ENCODE measurements at regions not wholly inside any gene's neighbourhood (a gene's known extent, or its start where the extent isn't known, plus 50 kb on each side); places are given as distances from the start of the nearest gene placed in this dataset.
"Not testable (repeated sequence)": the region's sequence is repeated elsewhere in the genome, so short reads cannot be mapped to it uniquely, and the experiment has no call there.

DNA sequence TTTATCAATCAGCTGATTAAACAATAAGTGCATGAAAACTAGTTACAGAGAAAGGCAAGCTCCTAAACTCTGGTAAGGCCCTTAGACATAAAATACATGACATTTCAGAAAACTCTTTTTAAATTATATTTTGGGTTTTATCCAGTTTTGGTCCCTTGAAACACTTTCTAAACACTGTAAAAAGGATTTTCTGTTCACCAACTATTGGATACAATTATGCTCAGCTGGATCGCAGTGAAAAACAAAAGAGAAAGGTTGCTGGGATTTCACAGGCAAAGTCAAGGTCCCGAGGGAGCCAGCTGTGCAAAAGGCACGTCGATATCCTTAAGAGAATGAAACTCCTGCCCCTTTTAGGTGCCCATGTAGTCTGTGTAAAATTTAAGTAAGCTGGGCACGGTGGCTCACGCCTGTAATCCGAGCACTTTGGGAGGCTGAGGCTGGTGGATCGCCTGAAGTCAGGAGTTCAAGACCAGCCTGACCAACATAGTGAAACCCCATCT lies 1018.4 kb upstream of the INTU start:
- no peak for DNase-seq

DNA sequence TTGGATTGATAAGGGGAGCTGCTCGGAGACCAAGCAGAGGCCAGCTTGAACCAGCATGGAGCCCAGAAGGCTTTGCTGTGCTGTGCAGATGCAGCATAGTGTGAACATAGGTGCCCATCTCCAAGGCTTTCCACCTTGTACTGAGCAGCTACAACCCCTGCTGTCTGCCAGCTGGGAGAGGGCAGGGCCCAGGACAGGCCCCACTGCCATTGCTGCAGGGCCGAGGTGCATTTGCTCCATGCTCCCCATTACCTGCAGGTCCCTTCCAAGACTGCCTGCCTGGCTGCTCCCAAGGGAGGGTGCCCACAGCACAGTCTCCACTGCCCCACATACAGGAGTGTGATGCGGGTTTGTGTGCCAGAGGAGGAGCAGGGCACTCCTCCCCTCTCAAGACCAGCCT lies 1016.0 kb upstream of the INTU start:
- no peak for DNase-seq

DNA sequence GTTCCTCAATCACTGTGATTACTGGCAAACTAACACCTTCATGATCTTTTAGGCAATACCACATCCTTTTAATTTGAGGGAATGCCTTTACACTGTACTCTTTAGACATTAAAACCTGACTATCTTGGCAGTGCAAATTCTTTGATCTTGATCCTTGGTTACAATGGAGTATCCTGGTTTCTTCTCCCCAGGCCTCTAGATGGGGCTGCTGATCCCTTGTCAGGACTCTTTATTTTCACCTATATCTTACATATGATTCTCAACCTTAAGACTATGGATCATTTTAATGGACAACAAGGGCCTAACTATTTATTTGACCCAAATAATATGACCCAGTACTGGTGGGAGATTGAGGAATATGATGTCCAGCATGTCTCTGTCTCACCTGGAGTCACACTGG lies 1005.5 kb upstream of the INTU start:
- no peak for DNase-seq

DNA sequence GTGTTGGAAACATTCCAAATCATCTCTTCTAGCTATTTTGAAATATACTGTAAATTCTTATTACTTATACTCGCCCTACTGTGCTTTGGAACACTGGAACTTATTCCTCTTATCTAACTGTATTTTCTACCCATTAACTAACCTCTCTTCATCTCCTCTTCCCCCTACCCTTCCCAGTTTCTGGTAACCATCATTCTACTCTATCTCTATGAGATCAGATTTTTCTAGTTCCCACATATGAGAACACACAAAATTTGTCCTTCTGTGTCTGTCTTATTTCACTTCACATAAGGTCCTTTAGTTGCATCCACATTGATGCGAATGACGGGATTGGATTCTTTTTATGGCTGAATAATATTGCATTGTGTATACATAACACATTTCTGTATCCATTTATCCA lies 1003.8 kb upstream of the INTU start:
- DNase-seq: no peak

DNA sequence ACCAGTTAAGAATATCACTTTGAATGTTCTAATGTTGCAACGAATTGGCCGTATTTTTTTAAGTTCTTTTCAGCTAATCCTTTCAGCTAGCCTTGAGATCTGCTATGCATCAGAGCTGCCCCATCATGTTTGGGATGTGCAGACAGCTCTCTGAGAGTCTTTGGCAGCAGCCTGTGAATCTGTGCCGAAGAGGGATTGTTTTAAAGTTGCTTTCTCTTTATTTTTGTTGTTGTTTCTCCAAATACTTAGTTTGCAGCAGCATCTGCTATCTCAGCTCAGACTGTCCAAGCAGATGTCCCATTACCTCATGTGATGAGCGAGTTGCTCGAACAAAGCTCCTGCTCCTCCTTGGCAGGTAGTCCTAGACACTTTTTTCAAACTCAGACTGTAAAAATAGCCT lies 1002.5 kb upstream of the INTU start:
- no peak for DNase-seq

DNA sequence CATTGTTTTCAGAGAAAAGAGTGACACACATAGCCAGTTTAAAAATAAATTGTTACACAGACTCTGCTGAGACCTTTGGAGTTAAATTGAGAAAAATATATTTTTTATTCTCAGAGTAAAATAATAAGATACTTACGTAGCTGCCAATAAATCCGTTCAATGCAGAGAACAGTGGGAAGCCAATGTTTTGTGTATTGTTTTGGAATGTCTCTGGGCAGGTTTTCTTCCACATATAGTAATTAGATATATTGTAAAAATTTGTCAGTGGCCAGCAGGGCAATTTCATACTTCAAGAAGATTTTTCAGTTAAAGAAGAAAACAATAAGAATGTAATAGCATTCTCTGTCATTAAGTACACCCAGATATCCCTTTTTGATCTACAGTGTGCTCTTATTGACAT lies 999.5 kb upstream of the INTU start:
- DNase-seq: no peak

DNA sequence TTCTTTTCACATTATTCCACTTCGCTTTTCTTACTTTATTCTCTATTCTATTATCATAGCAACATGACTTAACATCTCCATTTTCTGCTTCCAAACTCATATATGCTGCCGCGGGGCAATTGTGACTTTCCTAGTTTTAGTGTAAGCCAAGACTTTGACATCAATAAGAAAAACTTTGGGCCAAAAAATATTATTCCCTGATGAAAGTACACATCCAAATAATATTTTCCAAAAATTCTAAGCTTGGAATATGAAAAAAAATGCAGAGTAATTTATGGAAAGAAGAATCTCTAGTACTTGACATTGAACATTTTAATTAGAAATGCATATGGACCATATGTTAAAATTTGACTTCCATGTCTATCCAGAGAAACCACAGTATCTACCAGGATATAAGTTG lies 995.1 kb upstream of the INTU start:
- no peak for DNase-seq

DNA sequence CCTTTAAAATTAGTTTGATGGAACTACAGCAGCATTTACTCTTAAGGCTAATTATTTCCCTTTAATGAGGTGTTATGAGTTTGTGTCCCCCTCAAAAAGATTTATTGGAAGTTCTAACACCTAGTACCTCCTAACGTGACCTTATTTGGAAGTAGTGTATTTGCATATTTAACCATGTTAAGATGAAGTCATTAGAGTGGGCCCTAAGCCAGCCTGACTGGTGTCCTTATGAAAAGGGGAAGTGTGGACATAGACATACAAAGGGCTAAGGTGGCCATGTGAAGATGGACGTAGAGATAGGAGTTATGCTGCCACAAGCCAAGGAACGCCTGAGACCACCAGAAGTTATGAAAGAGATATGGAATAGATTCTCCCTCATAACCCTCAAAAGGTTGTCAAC lies 985.4 kb upstream of the INTU start:
- DNase-seq: no peak

DNA sequence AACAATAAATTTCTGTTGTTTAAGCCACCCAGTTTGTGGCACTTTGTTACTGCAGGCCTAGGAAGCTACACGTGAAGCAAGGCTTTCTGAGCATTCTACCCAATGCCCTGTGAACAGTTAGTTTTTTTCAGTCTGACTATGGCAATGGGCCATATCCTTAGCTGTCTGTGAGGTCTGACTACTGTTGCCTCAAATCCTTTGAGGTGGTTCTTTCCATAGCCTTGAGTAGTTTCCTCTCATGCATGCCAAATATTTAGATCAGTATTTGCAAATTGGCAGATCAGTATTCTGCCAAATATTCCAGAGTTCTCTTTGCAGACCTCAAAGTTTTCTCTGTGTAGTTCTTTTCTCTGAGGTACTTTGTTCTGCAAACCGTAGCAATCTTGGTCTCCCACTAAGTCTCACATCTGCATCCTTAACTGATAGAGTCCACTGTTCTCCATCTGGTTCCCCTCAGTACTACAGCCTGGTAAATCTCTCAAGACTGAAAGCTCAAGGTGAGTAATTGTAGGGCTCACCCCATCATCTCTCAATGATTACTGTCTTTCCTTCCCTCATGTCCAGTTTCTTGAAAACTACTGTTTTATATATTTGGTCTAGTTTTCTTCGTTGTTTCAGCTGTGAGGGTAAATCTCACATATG lies 984.9 kb upstream of the INTU start:
- no peak for DNase-seq

DNA sequence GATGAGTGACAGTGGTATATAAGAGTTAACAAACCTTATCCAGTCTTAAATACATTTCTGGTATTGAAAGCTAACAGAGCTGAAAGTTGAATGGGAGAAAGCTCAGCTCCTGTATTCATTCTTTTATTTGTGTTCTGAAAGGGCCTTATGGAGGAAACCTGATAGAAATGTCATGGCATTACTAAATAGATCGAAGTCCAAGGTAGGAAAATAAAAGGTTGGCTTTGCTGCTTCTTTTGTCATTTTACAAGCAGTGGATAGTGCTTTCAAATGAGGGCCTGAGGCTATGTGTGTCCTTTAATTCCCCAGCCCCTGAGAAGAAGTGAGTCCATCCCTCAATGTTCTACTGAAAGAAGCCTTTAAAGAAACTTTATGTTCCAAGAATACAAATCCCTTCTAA lies 974.3 kb upstream of the INTU start:
- DNase-seq: no peak

DNA sequence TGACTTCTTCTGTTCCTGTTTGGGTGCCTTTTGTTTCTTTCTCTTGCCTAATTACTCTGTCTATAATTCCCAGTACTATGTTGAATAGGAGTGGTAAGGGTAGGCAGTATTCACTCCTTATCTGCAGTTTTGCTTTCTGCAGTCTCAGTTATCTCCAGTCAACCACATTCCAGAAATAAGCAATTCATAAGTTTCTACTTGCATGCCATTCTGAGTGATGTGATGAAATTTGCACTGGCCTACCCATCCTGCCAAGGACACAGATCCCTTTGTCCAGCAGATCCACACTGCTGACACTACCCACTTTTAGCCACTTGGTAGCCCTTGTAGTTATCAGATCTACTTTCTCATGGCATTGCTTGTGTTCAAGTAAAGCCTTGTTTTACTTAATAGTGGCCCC lies 971.6 kb upstream of the INTU start:
- DNase-seq: no peak

DNA sequence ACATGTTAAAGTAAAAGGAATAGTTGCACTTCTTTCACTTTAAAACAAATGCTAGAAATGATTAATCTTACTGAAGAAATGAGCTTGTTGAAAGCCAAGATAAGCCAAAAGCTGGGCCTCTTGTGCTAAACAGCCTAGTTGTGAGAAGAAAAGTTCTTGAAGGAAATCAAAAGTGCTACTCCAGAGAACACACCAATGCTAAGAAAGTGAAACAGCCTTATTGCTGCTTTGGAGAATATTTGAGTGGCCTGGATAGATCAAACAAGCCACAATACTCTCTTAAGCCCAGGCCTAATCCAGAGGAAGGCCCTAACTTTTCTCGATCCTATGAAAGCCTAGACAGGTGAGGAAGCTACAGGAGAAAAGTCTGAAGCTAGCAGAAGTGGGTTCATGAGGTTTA lies 967.9 kb upstream of the INTU start:
- DNase-seq: no peak

DNA sequence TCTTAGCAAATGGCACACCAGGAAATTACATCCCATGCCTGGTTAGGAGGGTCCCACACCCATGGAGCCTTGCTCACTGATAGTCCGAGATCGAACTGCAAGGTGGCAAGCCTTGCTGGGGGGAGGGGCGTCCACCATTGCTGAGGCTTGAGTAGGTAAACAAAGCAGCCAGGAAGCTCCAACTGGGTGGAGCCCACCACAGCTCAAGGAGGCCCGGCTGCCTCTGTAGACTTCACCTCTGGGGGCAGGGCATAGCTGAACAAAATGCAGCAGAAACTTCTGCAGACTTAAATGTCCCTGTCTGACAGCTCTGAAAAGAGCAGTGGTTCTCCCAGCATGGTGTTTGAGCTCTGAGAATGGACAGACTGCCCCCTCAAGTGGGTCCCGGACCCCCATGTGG lies 962.7 kb upstream of the INTU start:
- DNase-seq: not testable (repeated sequence)

DNA sequence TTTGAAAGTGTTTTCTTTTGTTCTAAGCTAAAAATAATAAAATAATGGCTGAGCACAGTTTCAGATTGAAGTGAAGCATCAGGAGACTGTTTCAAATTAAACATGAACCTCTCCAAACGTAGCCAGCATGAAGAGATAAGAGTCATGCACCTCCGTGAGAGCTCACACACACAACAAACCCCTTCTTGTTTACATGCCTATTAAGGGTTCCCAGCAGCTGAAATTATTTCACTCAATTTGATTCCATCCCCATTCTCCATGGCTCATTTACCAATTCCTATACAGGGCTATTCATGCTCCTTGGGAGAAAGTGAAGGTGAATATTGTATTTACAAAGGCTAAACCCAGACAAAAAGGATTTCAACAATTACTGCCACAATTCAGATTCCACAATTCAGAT lies 954.1 kb upstream of the INTU start:
- DNase-seq: no peak

DNA sequence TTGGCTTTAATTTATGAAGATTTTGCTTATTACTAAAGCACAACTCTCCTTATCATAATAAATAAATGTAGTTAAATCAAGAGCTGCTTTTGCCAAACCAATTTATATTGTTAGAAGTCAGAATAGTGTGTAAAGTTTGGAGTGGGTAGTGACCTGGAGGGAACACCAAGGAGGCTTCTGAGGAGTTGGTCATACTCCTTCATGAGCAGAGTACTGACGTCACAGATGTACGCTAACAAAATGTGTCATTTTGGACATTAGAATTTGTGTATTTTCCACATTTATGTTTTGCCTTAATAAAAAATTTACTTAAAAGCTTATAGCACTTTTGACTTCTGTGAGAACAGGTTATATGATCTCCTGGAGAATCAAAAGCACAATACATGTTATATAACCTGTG lies 953.5 kb upstream of the INTU start:
- DNase-seq: no peak

DNA sequence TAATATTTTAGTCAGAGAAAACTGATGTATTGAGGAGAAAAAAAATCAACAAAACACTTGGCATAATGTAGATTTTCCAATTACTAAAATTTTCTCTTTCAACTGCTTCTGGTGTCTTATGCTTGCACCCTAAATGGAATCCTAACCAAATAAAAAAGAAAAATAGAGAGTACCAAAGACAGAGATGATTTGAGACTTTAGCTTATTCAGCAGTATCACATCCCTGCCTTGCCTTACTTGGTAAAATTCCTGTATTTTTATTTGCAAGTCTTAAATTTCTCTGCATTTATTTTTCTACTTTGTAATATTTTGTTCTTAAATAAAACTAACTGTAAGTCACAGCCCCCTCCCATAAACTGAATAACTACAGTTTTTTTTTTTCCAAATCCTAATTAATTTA lies 950.5 kb upstream of the INTU start:
- DNase-seq: no peak

DNA sequence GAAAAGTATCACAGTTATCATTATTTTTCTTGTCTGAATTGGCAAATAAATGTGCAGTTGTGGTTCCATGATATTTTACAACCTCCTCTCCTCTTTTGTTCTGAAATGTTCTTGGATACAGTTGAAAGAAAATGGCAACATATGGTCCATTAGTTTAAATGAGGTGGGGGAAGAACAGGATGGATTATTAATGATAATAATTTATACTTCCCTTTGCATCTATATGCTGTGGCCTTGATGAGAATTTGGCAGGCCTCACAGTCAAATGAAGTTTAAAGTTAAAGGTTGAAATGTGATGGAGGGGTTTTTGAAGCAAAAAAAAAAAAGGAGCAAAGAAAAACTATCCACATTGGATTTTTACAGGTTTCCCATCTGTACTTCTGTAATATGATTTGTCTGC lies 946.3 kb upstream of the INTU start:
- DNase-seq: no peak

DNA sequence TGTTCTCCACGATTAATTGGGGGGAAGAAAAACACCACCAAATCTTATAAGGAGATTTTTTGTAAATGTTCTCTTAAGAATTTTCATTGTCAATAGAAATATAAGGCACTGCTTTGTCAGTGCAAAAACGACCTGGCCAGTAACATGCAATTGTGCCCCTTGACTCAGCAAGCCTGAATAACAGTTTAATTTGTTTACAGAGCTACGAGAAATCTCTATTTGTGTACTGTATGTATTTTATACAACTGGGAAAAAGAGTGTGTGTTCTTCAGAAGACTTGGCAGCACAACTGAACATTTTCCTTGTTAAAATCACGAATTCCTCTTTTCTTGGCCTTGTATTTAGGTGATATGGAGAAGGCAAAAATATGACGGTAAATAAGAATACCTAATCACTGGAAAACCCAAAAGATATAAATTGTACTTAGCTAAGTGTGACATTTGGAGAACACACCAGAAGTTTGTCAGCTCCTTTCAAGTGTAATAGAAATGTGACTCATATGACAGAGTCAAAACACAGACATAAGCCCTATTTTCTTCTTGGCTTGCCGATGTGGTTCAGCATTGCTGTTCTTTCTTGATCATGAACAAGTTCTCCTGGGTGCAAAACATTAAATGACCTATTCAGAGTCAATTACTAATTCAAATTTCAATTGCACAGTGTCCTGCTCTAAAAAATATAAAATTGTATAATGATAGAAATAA lies 945.0 kb upstream of the INTU start:
- DNase-seq: no peak

DNA sequence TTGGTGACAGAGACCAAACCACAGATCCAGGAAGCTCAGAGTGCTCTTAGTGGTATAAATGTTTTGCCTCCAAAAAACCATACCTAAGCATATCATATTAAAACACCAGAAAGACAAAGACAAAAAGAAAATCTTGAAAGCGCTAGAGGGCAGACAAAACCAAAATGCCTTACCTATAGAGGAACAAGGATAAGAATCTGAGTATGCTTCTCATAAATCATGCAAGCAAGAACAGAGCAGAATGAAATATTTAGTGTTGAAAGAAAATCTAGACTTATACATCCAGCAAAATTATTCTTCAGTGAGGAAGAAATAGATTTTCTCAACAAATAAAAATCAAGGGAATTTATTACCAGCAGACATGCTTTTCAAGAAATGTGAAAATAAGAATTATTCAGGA lies 941.0 kb upstream of the INTU start:
- DNase-seq: no peak

DNA sequence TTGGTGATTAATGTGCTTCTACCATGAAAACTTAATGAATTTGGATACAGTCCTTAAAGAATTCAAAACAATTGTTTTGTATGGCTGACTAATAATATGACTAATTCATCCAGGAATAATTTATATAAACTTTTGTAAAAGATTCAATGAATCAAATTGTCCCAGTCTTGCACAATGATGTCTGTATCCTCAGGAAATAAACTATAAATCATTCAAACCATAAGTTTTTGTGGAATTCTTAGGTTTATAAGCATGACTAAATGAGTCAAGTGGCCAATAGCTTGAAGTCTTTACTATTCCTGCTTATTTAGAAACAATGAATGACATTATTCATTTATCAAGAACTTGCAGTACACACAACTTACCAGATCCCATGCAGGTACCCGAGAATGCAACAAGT lies 935.0 kb upstream of the INTU start:
- no peak for DNase-seq

DNA sequence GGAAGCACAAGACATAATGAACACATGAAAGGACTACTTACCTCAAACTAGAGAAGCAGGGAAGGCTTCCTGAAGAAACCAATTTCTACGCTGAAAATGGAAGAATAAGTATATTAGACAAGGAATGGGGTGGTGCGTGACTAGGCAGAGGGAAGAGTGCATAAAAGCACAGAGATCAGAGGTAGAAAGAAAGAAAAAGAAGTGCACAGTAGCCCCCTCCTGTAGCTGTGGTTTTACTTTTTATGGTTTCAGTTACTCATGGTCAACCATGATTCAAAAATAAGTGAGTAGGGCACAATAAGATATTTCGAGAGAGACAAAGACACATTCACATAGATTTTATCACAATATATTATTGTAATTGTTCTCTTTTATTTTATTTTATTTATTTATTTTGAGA lies 934.5 kb upstream of the INTU start:
- DNase-seq: no peak

DNA sequence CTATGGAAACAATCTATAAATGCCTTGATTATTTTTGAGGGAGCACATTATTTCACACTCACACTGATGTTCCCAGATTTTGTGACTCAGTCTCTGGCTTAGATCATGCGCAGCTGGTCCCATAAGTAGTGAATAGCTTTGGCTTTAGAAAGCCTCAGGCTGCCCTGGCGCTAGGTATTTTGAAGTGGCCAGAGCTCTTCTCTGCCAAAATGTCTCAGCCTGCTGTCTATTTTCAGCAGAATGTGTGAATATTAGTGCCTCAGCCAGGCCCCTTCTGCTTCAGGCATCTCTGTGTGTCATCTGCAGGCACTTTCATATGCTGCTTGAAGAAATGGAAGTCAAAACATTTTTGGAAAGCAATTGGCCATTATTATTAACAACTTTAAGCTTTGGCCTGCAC lies 931.0 kb upstream of the INTU start:
- no peak for DNase-seq

DNA sequence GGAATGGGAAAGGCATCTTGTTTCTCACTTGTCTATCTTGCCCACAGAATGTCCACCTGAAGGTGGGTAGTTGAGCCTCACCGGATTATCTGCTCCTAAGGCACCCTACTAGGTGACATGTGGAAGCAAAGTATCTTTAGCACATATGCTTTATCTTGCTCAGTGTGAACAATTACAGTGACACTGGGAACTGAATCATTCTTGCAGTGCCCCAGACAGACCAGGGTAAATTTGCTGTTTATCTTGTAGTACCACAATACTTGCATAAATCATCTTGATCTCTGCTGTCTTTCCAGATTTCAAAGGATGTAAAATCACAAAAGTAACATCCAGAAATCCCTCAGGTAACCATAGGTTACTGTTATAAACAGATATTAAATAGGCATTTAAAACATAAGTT lies 930.0 kb upstream of the INTU start:
- no peak for DNase-seq

DNA sequence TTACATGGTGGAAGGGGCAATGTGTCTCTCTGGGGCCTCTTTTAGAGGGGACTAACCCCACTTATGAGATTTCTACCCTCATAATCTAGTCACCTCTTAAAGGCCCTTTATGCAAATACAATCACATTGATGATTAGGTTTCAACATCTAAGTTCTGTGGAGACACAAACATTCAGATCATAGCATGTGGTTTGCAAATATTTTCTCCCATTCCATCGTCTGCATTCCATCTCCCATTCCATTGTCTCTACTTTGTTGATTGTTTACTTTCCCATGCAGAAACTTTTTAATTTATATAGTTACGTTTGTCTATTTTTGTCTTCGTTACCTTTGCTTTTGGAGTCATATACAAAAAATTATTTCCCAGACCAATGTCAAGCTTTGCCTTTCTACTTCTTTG lies 927.5 kb upstream of the INTU start:
- DNase-seq: no peak

DNA sequence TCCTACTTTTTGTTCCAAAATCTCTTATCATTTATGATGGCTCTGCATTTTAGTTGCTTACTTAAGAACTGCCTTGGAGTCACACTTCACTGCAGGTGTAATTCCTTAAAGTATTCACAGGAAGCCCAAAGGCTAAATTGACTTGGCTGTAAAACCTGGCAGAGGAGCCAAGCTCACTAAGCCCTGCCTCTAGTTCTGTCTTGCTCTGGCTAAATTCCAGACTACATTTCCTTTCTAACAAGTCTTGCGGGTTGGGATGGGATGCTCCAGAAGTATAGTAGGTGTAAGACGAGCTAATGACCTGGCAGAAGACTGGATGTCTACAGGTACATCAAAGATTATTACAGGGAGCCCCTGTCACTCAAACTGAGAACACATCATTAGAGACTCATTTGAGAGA lies 924.0 kb upstream of the INTU start:
- DNase-seq: no peak

Measured in 8988T (cell line).